ENCODE measurements at regions not wholly inside any gene's neighbourhood (a gene's known extent, or its start where the extent isn't known, plus 50 kb on each side); places are given as distances from the start of the nearest gene placed in this dataset.

- TF ChIP-seq CTCF (conservative IDR thresholded peaks at IDR 0.05 in 1 of 2, IDR thresholded peaks at IDR 0.05 in 1 of 2; ENCODE audit: low read depth in 1 of 2, low read length in 2 of 2) (no peak), EZH2 (IDR thresholded peaks at IDR 0.05; ENCODE audit: low read length, missing control alignments) (no peak)
Observed at GRCh38 chr4:72661830-72662229, 92.8 kb upstream of the ADAMTS3 start.
